Right cardiac atrium (tissue), 5 donors: ENCODE measurements at regions not wholly inside any gene's neighbourhood (a gene's known extent, or its start where the extent isn't known, plus 50 kb on each side); places are given as distances from the start of the nearest gene placed in this dataset.
A peak's percentile ranks its signal among the peaks of the same experiment; 100 is the strongest.

Experiments
- ATAC-seq, 2 donors: fragments of 200-7000 bp; cut with Tn5 transposase; one replicate each; pipeline versions ENCODE4 v1.8.0 to v1.9.1; 2020; ENCODE audit warnings: moderate library complexity in 2 of 2, mild to moderate bottlenecking in 1 of 2
- DNase-seq, 3 donors: peaks; one replicate each; pipeline ENCODE4 v3.0.0-alpha.2; 2020
- H3K27ac ChIP-seq: one replicate; pipeline ENCODE4 v1.5.1; 2013; ENCODE audit warnings: mild to moderate bottlenecking, low read length, control low read depth, moderate library complexity
- H3K27me3 ChIP-seq: one replicate; pipeline ENCODE4 v1.6.1; 2013; ENCODE audit not compliant: control insufficient read depth, insufficient read depth
- H3K4me1 ChIP-seq: one replicate; pipeline ENCODE4 v1.6.1; 2013; ENCODE audit warnings: low read length; ENCODE audit not compliant: control insufficient read depth, insufficient read depth
- H3K4me3 ChIP-seq: one replicate; pipeline ENCODE4 v1.5.1; 2013; ENCODE audit warnings: low read length, control low read depth
- H3K9me3 ChIP-seq: one replicate; pipeline ENCODE4 v1.6.1; 2013; ENCODE audit warnings: low read length; ENCODE audit not compliant: control insufficient read depth
- WGBS: extraction: QIAGEN DNeasy Blood & Tissue Kit; methylation state at CpG from one replicate; pipeline ENCODE4 v1.1.7; 2013; 5-methylcytosine and 5-hydroxymethylcytosine counted together
- intact Hi-C, 4 donors: fragments of 100-400 bp; cut with DNase I; formaldehyde crosslinking; loops; one replicate each; pipeline versions ENCODE4 v1.11.0 to v1.14.0; 2022 to 2023
- donor health status: healthy with polysubstance abuse.
- donor health status: DM: no; HTN: yes; CAD: no.
- donor health status: DM: no; HTN: no; CAD: no.
- donor health status: DM: no; HTN: yes; CAD: no; lungs with severe emphysema.
- donor health status: DM: yes; HTN: yes; CAD: no.

DNA sequence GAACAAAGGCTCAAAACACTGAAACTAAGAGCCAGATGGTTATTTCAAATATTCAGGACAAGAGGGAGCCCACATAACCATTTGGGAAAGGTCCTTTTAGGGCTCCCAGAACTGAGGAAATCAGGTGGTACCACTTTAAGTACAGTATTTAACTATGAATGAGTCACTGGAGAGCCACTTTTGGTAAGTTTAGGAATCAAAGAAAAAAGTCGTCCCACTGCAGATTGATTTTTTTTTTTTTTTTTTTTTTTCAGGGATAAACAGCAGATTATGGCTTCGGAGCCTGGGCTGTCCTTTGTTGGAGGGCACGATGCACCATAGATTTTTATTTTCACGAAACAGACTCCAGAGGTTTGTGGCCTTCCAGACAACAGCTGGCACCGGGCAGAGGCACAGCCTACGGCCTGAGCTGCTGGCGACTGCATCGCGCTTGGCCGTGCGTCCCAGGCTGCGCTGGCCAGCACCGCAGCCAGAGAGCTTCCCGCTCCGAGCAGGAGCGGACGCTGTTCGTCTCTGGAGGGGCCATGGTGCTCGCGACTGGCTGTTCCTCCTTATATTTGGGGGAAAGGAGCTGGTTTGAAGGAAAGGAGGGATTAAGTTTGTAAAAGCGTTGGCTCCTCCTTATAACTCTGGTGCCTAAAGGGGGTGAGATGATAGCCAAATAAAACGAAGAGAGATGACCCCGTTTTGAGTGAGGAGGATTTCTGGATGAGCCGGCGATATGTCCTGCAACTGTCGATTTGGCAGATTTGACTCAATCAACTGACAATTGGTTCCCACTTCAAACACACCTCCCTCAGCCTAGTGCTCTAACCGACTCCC, 152.9 kb upstream of the GOLIM4 start:
- DNase-seq (peak; percentile 34 to 70 (median 69)), ATAC-seq (peak; percentile 69 to 84)
- 1% methylated on average over 27 of the region's 27 CpGs for WGBS
- Histone ChIP-seq H3K4me1 (no peaks in the 10 kb centered on the region), H3K27ac (peak overlapping the region; percentile 37), H3K9me3 (no peaks in the 10 kb centered on the region), H3K27me3 (no peaks in the 10 kb centered on the region), H3K4me3 (peak overlapping the region; percentile 49)
- intact Hi-C loops, result no loop called here

DNA sequence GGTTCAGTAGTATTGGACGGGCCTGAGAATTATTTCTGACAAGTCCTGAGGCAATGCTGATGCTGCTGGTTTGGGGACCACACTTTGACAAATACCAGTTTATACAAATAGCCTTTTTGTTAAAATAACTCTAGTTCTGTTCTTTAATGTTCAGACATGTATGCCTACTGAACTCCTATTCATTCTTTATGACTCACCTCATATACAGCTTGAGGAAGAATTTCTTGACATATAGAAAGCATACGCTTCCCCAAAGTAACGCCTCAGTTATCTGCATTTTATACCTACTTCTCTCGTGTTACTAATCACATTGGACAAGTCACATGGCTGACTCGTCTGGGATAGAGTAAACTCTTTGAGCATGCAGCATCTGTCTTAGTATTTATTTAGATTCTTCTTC, 145.4 kb upstream of the GOLIM4 start:
- H3K27me3 ChIP-seq, result no peaks in the 10 kb centered on the region
- no peaks in the 10 kb centered on the region for H3K4me1 ChIP-seq
- 76% methylated on average over 5 of the region's 5 CpGs for WGBS
- intact Hi-C loops, result no loop called here
- H3K4me3 ChIP-seq, result no peak overlapping the region
- no peak for DNase-seq
- ATAC-seq, result no peak
- no peaks in the 10 kb centered on the region for H3K9me3 ChIP-seq
- H3K27ac ChIP-seq, result no peak overlapping the region

DNA sequence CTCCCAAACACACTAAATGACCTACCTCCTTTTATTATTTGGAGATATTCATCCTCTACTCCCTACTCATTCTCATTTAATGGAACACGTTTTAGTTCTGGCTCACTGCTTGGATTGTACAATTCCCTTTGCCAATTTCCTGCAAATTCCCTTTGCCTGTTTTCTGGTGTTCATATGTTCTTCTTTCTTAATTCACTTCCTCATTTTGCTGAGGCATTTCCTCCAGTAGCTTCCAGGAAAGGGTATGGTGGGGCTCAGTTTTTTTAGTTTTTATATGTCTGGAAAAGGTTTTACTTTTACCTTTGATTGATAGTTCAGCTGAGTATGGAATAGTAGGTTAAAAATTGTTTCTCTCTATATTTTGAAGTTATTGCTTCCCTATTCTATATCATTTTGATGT, 143.6 kb upstream of the GOLIM4 start:
- 25% methylated on average over 1 of the region's 1 CpG for WGBS
- no peaks in the 10 kb centered on the region for H3K9me3 ChIP-seq
- intact Hi-C loops, result no loop called here
- no peak for ATAC-seq
- no peak overlapping the region for H3K27ac ChIP-seq
- no peak for DNase-seq
- no peaks in the 10 kb centered on the region for H3K27me3 ChIP-seq
- no peaks in the 10 kb centered on the region for H3K4me1 ChIP-seq
- no peak overlapping the region for H3K4me3 ChIP-seq

DNA sequence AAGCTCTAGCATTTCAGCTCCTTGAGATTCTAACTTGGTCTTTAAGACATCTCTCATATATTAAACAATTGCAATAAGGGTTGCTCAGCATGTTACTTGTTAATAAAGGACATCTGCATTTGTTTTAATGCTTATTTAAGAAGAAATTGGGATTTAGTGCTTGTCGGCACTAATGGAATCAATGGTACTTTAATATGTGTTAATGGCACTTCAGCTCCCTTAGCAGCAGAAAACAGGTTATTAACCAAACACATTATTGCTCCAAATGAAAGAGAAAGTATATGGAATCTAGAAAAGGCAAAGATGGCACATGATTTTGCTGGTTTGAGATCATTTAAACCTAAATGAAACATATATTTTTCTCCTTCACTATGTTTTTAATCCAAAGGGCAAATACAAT, 137.3 kb upstream of the GOLIM4 start:
- DNase-seq (no peak), ATAC-seq (no peak)
- 94% methylated on average over 1 of the region's 1 CpG for WGBS
- no peaks in the 10 kb centered on the region for H3K27me3 ChIP-seq
- H3K9me3 ChIP-seq, result no peaks in the 10 kb centered on the region
- no peak overlapping the region for H3K27ac ChIP-seq
- H3K4me1 ChIP-seq, result no peaks in the 10 kb centered on the region
- intact Hi-C loops, result no loop called here
- H3K4me3 ChIP-seq, result no peak overlapping the region

DNA sequence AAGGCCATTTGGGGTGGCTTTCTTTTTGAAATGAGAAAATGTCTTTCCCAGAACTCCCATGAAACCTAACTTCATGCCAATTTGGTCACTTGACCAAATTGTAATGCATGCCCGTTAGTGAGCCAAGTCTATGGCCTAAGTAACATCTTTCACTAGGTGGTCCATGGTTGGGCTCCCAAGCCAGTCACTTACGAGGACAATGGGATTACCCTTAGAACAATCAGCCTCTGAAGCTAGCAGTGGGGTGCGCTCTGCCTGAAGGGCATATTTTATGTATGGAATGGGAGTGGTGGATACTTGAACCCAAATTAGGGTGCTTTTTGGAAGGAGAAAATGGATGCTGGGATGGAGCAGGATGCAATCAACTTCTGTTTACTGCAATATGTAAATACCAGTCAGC, 127.4 kb upstream of the GOLIM4 start:
- Histone ChIP-seq H3K4me3 (no peak overlapping the region), H3K27ac (no peak overlapping the region), H3K27me3 (no peaks in the 10 kb centered on the region), H3K9me3 (no peaks in the 10 kb centered on the region), H3K4me1 (no peaks in the 10 kb centered on the region)
- intact Hi-C loops, result no loop called here
- ATAC-seq (no peak), DNase-seq (no peak)
- 86% methylated on average over 3 of the region's 3 CpGs for WGBS

DNA sequence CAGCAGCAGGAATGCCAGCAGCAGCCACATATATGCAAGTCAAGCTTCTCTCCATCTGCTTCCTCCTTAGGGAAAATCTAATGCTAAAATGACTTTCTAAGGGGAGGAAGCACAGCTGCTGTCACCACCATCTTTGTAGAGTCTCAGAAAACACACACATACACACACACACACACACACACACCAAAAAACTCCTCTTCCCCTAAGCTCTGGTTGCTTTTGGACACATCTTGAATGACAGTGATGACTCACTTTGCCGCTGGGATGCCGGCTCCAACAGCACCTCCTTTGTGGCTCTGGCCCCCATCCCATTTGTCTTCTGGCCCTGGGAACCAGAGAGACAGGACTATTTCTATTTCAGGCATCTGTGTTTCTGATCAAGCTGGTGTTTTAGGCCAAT, 124.8 kb upstream of the GOLIM4 start:
- intact Hi-C loops, result no loop called here
- H3K27ac ChIP-seq, result no peak overlapping the region
- 29% methylated on average over 2 of the region's 2 CpGs for WGBS
- no peak overlapping the region for H3K4me3 ChIP-seq
- no peaks in the 10 kb centered on the region for H3K27me3 ChIP-seq
- H3K4me1 ChIP-seq, result no peaks in the 10 kb centered on the region
- ATAC-seq (peak in 1 of 2 donors; percentile 44), DNase-seq (no peak)
- no peaks in the 10 kb centered on the region for H3K9me3 ChIP-seq

DNA sequence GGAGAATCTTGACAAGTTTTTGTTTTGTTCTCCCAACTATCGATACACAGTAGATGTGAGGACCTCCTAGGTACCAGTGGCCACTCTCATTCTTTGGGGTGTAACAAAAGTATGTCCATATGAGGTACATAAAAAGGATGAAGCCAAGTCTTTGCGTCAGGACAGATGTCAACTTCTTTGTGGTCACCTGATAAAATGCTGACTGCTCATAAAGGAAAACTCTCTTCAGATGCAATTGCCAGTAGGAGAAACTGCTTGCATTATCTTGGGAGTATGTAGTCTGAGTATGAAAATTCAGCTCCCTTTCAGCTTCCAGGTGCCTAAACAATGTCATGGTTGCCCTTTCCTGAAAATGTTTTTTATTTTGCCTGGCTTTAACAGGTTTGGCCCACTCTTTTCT, 123.8 kb upstream of the GOLIM4 start:
- ATAC-seq, result no peak
- no peaks in the 10 kb centered on the region for H3K9me3 ChIP-seq
- no peaks in the 10 kb centered on the region for H3K4me1 ChIP-seq
- intact Hi-C loops, result no loop called here
- H3K4me3 ChIP-seq, result no peak overlapping the region
- no peak overlapping the region for H3K27ac ChIP-seq
- DNase-seq, result no peak
- H3K27me3 ChIP-seq, result no peaks in the 10 kb centered on the region
- 85% methylated on average over 2 of the region's 2 CpGs for WGBS

DNA sequence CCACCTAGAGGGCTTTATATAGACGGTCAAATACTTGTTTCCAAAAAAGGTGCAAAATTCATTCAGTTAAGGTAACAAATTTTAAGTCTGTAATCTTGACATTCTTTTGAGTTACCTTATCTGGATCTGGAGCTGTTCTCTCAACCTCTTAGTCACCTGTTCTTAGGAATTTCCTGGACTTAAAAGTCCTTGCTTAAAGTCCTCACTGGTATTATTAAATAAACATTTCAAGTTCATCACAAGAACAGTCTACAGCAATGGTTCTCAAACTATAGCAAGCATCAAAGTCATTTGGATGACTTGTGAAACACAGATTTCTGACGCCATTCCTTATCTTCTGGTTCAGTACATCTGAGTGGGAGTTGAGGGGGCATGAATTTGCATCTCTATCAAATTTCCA, 122.9 kb upstream of the GOLIM4 start:
- Histone ChIP-seq H3K4me3 (no peak overlapping the region), H3K27ac (no peak overlapping the region), H3K4me1 (no peaks in the 10 kb centered on the region), H3K27me3 (no peaks in the 10 kb centered on the region), H3K9me3 (no peaks in the 10 kb centered on the region)
- DNase-seq (no peak), ATAC-seq (no peak)
- WGBS, result 78% methylated on average over 2 of the region's 2 CpGs
- intact Hi-C loops, result no loop called here

DNA sequence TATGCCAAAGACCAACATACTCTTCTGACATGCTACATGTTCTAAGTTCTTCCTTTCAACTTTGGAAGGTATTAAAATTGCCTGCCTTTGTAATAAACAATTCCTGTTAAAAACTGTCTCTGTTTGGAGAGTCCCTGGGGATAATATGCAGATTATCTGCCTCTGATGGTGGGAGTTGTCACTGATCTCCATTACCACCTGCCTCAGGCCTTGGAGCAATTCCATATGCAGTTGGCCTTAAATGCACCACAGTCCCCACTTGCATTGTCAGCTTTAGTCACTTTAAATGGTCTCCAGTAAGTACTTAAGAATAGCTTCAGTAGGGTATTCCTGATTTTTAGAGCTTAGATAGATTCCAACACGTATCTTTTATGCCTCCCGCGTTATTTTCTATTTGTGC, 121.1 kb upstream of the GOLIM4 start:
- 77% methylated on average over 3 of the region's 3 CpGs for WGBS
- Histone ChIP-seq H3K4me3 (no peak overlapping the region), H3K27me3 (no peaks in the 10 kb centered on the region), H3K9me3 (no peaks in the 10 kb centered on the region), H3K4me1 (no peaks in the 10 kb centered on the region), H3K27ac (no peak overlapping the region)
- DNase-seq (no peak), ATAC-seq (no peak)
- intact Hi-C loops, result no loop called here

DNA sequence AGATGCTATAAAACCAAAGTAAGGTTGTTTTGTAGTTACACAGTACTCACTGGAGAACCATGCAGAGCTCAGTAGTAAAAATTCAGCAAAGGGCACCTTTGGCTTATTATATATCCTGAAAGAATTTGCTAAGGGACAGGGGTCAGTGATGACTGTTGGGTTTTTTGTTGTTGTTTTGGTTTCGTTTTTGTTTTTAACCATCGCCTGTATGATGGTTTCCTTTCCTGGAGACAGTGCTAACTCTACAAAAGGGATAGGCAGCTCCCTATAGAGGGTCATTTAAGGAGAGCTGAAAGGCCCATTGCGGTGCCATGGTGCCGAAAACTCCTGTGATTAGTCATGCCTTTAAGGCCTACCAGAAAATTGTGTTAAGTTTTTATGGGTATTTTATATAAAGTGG, 118.2 kb upstream of the GOLIM4 start:
- intact Hi-C loops, result loop anchor here (5.0 kb wide), 2 partner anchors 253 to 633 kb away; no protein-coding TSS in a partner anchor

DNA sequence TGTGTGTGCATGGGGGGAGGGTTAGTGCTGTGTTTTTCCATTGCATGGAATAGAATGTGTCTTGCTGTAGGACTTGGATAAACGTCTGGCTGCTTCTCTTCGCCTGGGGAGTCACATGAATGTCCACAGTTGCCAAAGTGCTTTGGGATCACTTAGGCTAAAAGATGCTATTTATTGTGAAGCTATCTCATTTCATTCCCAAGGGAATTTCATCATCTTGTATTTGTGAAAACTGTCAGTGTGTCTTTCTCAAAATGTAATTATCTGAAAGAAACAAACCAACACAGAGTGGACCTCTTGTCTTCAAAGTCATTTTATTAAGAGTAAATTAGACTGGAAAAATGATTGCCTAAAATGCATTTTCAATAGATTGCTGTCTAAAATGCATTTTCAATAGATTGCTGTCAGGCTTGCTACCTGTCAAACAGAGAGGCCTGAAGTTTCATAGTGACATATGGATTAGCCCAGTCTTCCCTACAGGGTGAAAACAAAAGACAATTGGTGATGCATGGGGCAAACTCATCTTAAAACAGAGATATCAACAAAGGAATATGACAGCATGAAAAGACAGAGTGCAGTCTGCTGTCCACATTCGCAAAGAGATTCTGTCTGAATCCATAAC, 117.1 kb upstream of the GOLIM4 start:
- intact Hi-C loops, result loop anchor here (5.0 kb wide), 2 partner anchors 255 to 635 kb away; no protein-coding TSS in a partner anchor
- DNase-seq, result no peak
- no peaks in the 10 kb centered on the region for H3K4me1 ChIP-seq
- H3K27ac ChIP-seq, result no peak overlapping the region
- no peaks in the 10 kb centered on the region for H3K27me3 ChIP-seq
- no peak for ATAC-seq
- no peak overlapping the region for H3K4me3 ChIP-seq
- 48% methylated on average over 3 of the region's 3 CpGs for WGBS
- H3K9me3 ChIP-seq, result no peaks in the 10 kb centered on the region

More for the DNA sequence above, 118.2 kb upstream of the GOLIM4 start:
- DNase-seq (no peak), ATAC-seq (no peak)
- Histone ChIP-seq H3K27ac (no peak overlapping the region), H3K27me3 (no peaks in the 10 kb centered on the region), H3K4me1 (no peaks in the 10 kb centered on the region), H3K4me3 (no peak overlapping the region), H3K9me3 (no peaks in the 10 kb centered on the region)
- WGBS, result 66% methylated on average over 4 of the region's 4 CpGs
